Activated CD4-positive, alpha-beta T cell treated with anti-CD3 and anti-CD28 coated beads, Interleukin-2, amount 10 ng/mL, durations not matched to agents 24 days and 14 days (primary cell): ENCODE measurements at regions not wholly inside any gene's neighbourhood (a gene's known extent, or its start where the extent isn't known, plus 50 kb on each side); places are given as distances from the start of the nearest gene placed in this dataset.
A peak's percentile ranks its signal among the peaks of the same experiment; 100 is the strongest.

Experiments
- DNase-seq: peaks from one replicate; pipeline ENCODE4 v3.0.0; 2022
- H3K27ac Mint-ChIP-seq: one replicate; pipeline ENCODE4 v1.8.0; 2022; ENCODE audit warnings: mild to moderate bottlenecking, mixed read lengths
- H3K27me3 Mint-ChIP-seq: one replicate; pipeline ENCODE4 v1.8.0; 2022; ENCODE audit warnings: mixed read lengths
- H3K36me3 Mint-ChIP-seq: one replicate; pipeline ENCODE4 v1.8.0; 2022; ENCODE audit warnings: low read depth, mild to moderate bottlenecking, mixed read lengths
- H3K4me1 Mint-ChIP-seq: one replicate; pipeline ENCODE4 v1.8.0; 2021; ENCODE audit warnings: mixed read lengths
- H3K4me3 Mint-ChIP-seq: one replicate; pipeline ENCODE4 v1.8.0; 2022; ENCODE audit warnings: mild to moderate bottlenecking, moderate library complexity, mixed read lengths
- H3K9me3 Mint-ChIP-seq: one replicate; pipeline ENCODE4 v1.8.0; 2021; ENCODE audit warnings: mixed read lengths
- intact Hi-C: fragments of 100-400 bp; cut with micrococcal nuclease; formaldehyde crosslinking; loops from one replicate; pipeline ENCODE4 v1.15.1; 2023

- Mint-ChIP-seq H3K27me3 (no peaks in the 10 kb centered on the region), H3K36me3 (no peaks in the 10 kb centered on the region), H3K4me1 (peaks cover 23% of the 10 kb centered on the region), H3K27ac (peak overlapping the region; percentile 22), H3K9me3 (no peaks in the 10 kb centered on the region), H3K4me3 (peak overlapping the region; percentile 32)
- intact Hi-C loops = no loop called here
- no peak for DNase-seq
Observed at GRCh38 chr13:24038841-24039330, 121.6 kb upstream of the SPATA13 start.

GRCh38 chr13:24039621-24040475 lies 120.7 kb upstream of the SPATA13 start:
- peaks cover 25% of the 10 kb centered on the region for H3K4me1 Mint-ChIP-seq
- H3K27ac Mint-ChIP-seq = peak overlapping the region; percentile 31
- no peak overlapping the region for H3K4me3 Mint-ChIP-seq
- intact Hi-C loops = no loop called here
- no peaks in the 10 kb centered on the region for H3K27me3 Mint-ChIP-seq
- no peaks in the 10 kb centered on the region for H3K9me3 Mint-ChIP-seq
- DNase-seq = no peak
- no peaks in the 10 kb centered on the region for H3K36me3 Mint-ChIP-seq

- intact Hi-C loops = no loop called here
- no peak for DNase-seq
- H3K4me1 Mint-ChIP-seq = peaks cover 28% of the 10 kb centered on the region
- no peak overlapping the region for H3K4me3 Mint-ChIP-seq
- H3K9me3 Mint-ChIP-seq = no peaks in the 10 kb centered on the region
- no peaks in the 10 kb centered on the region for H3K36me3 Mint-ChIP-seq
- no peaks in the 10 kb centered on the region for H3K27me3 Mint-ChIP-seq
- H3K27ac Mint-ChIP-seq = no peak overlapping the region
Observed at GRCh38 chr13:24040835-24041234, 119.7 kb upstream of the SPATA13 start.

- peaks cover 28% of the 10 kb centered on the region for H3K4me1 Mint-ChIP-seq
- H3K27ac Mint-ChIP-seq = no peak overlapping the region
- no peaks in the 10 kb centered on the region for H3K36me3 Mint-ChIP-seq
- H3K9me3 Mint-ChIP-seq = no peaks in the 10 kb centered on the region
- DNase-seq = no peak
- no peak overlapping the region for H3K4me3 Mint-ChIP-seq
- no peaks in the 10 kb centered on the region for H3K27me3 Mint-ChIP-seq
- intact Hi-C loops = no loop called here
Observed at GRCh38 chr13:24041651-24042225, 118.8 kb upstream of the SPATA13 start.

DNA sequence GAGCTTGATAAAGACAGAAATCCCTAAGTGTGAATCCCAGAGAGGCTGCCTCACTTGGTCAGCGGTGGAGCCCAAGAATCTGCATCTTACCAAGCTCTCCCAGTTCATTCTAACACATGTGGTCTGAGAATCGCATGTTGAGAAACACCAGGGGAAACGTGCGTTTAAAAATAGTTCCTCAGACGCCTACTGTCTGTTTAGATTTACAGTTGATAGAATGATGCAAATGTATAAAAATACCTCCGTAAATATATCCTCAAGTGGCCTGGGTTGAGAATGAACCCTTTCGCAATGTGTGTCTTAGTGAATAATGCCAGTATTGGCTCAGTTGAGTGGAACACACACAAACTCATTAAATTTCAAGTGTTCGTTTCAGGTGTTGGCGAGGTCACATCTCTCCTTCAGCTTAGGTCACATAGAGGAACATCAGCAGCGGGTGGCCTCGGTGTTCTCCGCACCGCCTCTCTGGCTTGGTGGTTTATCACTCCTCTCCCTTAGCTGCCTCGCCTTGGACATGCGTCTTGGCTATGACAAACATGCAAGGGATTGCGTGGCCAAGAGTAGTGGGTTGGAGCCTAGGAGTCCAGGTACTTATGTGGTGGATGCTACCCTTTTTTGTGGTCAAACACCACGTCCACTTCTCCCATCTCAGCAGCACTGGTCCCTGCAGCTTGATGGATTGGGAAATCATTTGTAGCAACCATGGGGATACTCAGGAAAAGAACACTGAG lies 117.6 kb upstream of the SPATA13 start:
- no peak overlapping the region for H3K4me3 Mint-ChIP-seq
- H3K27ac Mint-ChIP-seq = no peak overlapping the region

DNA sequence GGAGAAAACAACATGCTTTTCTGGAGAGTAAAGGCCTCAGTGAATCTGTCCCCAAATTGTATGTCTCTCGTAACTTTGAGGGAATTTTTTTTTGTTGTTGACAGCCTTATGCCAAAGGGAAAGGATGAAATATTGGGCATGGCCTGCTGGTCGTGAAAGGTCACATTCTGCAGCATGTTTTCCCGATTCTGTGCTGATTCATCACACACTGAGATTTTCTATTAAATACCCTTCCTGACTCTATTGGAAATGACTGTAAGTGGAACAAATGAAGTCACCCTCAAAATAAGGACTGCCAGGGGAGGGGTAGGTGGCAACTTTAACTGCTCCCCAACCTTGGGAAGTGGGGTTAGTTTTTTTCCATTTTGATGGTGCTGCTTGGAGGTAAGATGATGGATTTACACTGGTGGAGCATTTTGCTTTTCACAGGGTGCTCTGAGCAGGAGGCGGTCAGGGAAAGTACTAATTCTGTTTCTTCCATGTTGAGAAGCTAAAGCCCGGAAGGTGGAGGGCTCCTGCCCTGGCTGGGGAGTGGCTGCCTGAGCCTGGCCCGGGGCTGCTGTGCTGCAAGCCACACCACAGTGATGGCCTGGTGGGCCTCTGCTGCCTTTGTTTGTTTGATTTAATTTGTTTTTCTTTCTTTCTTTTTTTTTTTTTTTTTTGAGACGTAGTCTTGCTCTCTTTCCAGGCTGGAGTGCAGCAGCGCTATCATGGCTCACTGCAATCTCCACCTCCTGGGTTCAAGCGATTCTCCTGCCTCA lies 116.8 kb upstream of the SPATA13 start:
- peaks cover 3% of the 10 kb centered on the region for H3K27me3 Mint-ChIP-seq
- H3K36me3 Mint-ChIP-seq = no peaks in the 10 kb centered on the region
- intact Hi-C loops = no loop called here
- DNase-seq = no peak
- no peak overlapping the region for H3K4me3 Mint-ChIP-seq
- H3K4me1 Mint-ChIP-seq = peaks cover 22% of the 10 kb centered on the region
- H3K9me3 Mint-ChIP-seq = no peaks in the 10 kb centered on the region
- no peak overlapping the region for H3K27ac Mint-ChIP-seq

More for the DNA sequence above, 117.6 kb upstream of the SPATA13 start:
- H3K27me3 Mint-ChIP-seq = peaks cover under 1% of the 10 kb centered on the region
- H3K36me3 Mint-ChIP-seq = no peaks in the 10 kb centered on the region
- no peaks in the 10 kb centered on the region for H3K9me3 Mint-ChIP-seq
- peaks cover 28% of the 10 kb centered on the region for H3K4me1 Mint-ChIP-seq
- DNase-seq = no peak
- intact Hi-C loops = no loop called here

DNA sequence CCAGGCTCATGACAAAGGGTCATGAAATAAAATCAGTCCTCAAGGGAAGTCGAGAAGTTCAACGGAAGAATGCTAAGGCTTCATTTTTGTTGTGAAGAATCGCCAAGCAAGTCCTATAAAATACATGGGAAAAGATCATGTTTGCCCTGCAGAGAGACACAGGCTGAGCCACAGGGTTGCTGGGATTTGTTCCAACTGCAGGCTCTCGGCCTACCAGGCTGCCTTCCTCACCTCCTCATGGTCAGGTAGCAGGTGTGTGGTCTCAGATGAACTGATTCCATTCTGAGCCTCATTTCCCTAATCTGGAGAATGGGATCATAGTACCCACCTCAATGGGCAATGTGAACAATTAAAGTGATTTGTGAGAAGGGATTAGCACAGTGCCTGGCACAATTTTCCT lies 114.9 kb upstream of the SPATA13 start:
- Mint-ChIP-seq H3K9me3 (no peaks in the 10 kb centered on the region), H3K4me1 (peaks cover 12% of the 10 kb centered on the region), H3K36me3 (no peaks in the 10 kb centered on the region), H3K27ac (no peak overlapping the region), H3K4me3 (no peak overlapping the region), H3K27me3 (peaks cover 3% of the 10 kb centered on the region)
- intact Hi-C loops = no loop called here
- no peak for DNase-seq

DNA sequence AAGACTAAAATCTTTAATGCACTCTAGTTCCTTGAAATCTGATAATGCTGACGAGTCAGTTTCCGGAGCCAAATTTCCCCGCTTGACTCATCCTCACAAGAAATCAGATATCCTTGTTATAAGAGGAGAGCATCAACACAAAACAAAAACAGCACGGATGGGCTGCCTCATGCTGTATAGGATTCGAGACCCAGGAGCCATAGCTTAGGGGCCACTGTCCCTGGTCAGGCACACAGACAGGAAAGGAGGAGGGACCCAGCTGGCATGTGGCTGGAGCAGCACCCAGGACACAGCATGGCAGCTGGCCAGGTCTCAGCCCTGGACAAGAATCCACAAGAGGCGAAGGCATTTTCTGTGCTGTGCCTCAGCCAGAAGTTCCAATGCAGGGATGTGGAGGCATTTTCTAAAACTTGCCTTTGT lies 110.2 kb upstream of the SPATA13 start:
- Mint-ChIP-seq H3K9me3 (no peaks in the 10 kb centered on the region), H3K4me1 (peaks cover 11% of the 10 kb centered on the region), H3K27ac (no peak overlapping the region), H3K36me3 (no peaks in the 10 kb centered on the region), H3K27me3 (peaks cover 13% of the 10 kb centered on the region), H3K4me3 (no peak overlapping the region)
- DNase-seq = no peak
- intact Hi-C loops = no loop called here

DNA sequence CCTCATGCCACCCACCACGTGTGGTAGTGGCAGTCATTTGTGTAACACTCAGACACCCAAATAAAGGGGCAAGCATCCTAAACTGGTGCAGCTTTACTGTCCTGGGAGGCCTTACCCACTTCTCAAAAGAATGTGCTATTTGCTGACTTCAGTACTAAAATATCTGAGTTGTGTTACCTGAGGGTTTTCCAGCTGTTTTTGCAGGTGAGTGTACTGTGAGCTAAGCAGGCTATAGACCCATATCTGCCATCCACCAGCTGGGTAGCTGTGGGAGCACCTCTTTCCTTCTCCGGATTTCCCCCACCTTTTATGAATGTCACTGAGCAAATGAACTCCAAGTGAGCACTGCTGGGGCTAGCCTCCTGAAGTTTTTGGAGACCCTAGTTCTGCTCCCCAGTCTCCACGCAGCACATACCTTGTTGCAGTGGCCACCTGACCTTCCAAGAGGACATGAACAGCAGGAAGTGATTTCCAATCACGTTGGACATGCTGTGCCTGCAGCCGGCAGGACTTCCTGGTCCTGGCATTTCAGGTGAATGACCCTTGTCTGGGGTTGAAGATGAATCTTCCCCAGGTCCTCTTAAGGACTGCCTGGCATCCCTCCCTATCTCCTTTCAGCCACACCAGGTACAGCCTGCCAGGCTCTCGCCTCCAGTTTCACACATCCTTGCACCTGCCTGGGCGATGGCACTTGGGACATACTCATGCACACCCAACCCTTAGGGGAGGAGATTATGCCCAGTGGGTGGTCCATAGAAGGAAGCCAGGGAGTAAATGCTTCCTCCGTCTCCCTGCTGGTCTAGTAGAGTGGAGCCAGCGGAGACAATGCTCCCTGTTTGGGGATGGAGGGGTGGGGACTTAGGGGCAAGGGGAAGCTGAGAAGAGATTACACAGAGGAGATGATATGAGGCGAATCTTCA lies 109.5 kb upstream of the SPATA13 start:
- peaks cover 16% of the 10 kb centered on the region for H3K27me3 Mint-ChIP-seq
- no peaks in the 10 kb centered on the region for H3K9me3 Mint-ChIP-seq
- H3K36me3 Mint-ChIP-seq = no peaks in the 10 kb centered on the region
- DNase-seq = no peak
- no peak overlapping the region for H3K27ac Mint-ChIP-seq
- peaks cover 11% of the 10 kb centered on the region for H3K4me1 Mint-ChIP-seq
- intact Hi-C loops = no loop called here
- no peak overlapping the region for H3K4me3 Mint-ChIP-seq

- H3K27ac Mint-ChIP-seq = no peak overlapping the region
- H3K4me3 Mint-ChIP-seq = no peak overlapping the region
- H3K27me3 Mint-ChIP-seq = peaks cover 20% of the 10 kb centered on the region
- no peak for DNase-seq
- intact Hi-C loops = loop anchor here (1.0 to 2.0 kb wide), 4 partner anchors 33 to 176 kb away; no protein-coding TSS in a partner anchor
- H3K4me1 Mint-ChIP-seq = peaks cover 11% of the 10 kb centered on the region
- H3K36me3 Mint-ChIP-seq = no peaks in the 10 kb centered on the region
- H3K9me3 Mint-ChIP-seq = no peaks in the 10 kb centered on the region
Observed at GRCh38 chr13:24052547-24053518, 107.7 kb upstream of the SPATA13 start.

GRCh38 chr13:24053519-24054251 lies 106.8 kb upstream of the SPATA13 start:
- H3K27ac Mint-ChIP-seq = no peak overlapping the region
- peaks cover 11% of the 10 kb centered on the region for H3K4me1 Mint-ChIP-seq
- H3K9me3 Mint-ChIP-seq = no peaks in the 10 kb centered on the region
- DNase-seq = peak; percentile 89
- H3K4me3 Mint-ChIP-seq = no peak overlapping the region
- intact Hi-C loops = loop anchor here (1.0 to 2.0 kb wide), 4 partner anchors 33 to 175 kb away; no protein-coding TSS in a partner anchor
- H3K36me3 Mint-ChIP-seq = no peaks in the 10 kb centered on the region
- H3K27me3 Mint-ChIP-seq = peaks cover 19% of the 10 kb centered on the region
